LNCAP (cell line): ENCODE measurements at regions not wholly inside any gene's neighbourhood (a gene's known extent, or its start where the extent isn't known, plus 50 kb on each side); places are given as distances from the start of the nearest gene placed in this dataset.

Experiments used
- CTCF ChIP-seq: fragments of 450-650 bp; IDR thresholded peaks from 2 replicates; pipeline ENCODE4 v1.5.1; 2017; ENCODE audit warnings: mild to moderate bottlenecking

GRCh38 chr7:25402532-25402931 is 174.2 kb upstream of the NPVF start:
- no peak for TF ChIP-seq CTCF

- no peak for TF ChIP-seq CTCF
These were observed 177.4 kb upstream of the NPVF start for GRCh38 chr7:25405736-25406135.

GRCh38 chr7:25407053-25407452 is 178.8 kb upstream of the NPVF start:
- TF ChIP-seq CTCF: no peak

- TF ChIP-seq CTCF: no peak
These were observed 179.9 kb upstream of the NPVF start for GRCh38 chr7:25408012-25408687.

GRCh38 chr7:25408876-25409275 is 180.6 kb upstream of the NPVF start:
- TF ChIP-seq CTCF: no peak

- TF ChIP-seq CTCF: no peak
These were observed 181.8 kb upstream of the NPVF start for GRCh38 chr7:25409897-25410636.

GRCh38 chr7:25420771-25421170 is 192.5 kb upstream of the NPVF start:
- TF ChIP-seq CTCF: no peak
